NCI-H1694 treated with DMSO at 0.1 percent for 48 hours (cell line): ENCODE measurements at regions not wholly inside any gene's neighbourhood (a gene's known extent, or its start where the extent isn't known, plus 50 kb on each side); places are given as distances from the start of the nearest gene placed in this dataset.

Source experiments
- DNase-seq: peaks from one replicate; lab custom pipeline; 2025; lab: John Stamatoyannopoulos, UW

GRCh38 chr13:31049083-31049482 lies 112.6 kb downstream of the HSPH1 start:
- no peak for DNase-seq

GRCh38 chr13:31048521-31048920 lies 113.2 kb downstream of the HSPH1 start:
- no peak for DNase-seq

DNA sequence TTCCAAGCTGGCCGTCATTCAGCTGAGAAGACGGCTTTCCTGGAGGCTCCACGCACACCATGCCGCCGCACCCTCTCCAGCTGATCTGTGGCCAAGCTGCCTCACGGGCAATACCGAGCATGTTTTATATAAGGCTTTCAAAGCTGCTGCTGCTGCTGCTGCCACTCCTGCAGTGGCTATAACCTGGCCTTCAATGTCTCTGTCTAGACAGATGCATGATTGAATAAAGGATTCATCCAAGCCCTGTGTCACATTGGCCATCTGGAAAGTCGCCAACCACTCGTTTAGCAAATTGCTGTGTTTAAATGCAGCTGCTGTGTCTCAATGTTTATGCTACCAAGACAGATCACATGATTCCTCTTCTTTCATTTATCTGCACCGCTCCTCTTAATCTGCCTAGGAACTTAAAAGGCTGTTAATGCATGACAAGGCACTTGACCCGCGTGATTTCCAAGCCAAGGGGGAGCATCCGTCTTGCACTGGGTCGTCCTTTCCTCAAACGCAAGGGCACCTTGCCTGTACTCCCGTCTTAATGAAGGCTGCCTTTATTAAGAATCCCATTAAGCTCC lies 114.3 kb downstream of the TEX26 start:
- peak; percentile 70 for DNase-seq

- no peak for DNase-seq
These were observed 113.0 kb downstream of the TEX26 start for GRCh38 chr13:31045286-31046081.

DNA sequence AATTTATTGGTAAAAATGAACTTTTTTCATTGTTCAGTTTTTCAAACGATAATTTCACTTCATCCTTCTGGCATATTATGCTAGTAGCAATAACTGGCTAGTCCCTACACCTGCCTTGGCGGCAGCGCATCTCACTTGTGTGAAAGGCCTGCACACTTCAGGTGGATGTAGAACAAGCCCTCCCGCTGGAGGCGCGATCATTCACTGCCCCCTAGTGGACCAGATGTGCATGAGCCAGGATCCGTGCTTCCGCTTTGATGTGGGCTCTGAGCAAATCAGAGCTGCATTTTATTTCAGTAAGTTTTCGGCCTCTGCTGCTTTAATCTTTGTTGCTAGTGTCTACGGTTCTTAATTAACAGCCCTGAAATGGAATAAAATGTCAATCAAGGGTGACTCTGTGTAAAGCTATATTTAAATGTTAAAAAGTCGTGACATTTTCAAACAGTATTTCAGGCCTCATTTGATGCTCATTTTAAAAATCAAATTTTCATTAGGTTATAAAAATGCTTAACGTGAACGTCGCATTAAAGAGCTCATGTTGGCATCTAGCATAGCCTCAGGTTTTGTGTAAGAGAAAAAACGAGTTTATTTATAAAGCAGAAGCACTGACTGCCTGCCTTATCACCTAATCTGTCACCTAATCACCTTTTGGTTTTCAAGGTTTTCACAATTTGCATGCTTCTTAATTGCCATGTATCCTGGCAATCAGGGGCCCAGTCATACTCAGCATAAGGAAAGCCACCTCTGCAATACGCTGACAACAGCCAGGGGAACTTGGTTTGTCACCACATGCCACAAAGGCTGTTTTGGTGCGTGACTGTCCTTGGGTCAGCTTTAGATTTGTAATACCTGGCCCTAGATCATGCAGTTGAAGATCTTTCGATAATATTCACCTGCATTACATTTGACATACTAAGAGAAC lies 112.2 kb downstream of the TEX26 start:
- DNase-seq = peak; percentile 52

- no peak for DNase-seq
These were observed 111.5 kb downstream of the TEX26 start for GRCh38 chr13:31043957-31044356.

- no peak for DNase-seq
These were observed 110.2 kb downstream of the TEX26 start for GRCh38 chr13:31042481-31043165.

DNA sequence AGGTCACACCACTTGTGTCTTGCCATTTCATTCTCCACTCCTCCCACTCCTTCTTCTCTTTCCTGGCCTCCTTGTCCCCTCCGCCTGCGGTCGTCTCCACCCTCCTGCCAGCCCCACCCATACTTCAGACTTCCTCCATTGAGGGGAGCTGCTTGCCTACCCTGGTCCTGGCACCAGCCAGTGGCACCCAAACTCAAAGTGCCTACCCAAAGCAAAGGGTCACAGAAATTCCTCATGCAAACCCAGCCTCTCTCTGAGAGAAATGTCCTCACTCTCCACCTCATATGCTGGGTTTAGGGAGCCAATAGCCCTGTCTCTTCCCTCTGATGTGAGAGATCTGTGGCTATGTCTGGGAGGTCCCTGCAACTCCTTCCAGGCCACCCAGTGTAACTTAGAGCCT lies 109.6 kb downstream of the TEX26 start:
- no peak for DNase-seq

DNA sequence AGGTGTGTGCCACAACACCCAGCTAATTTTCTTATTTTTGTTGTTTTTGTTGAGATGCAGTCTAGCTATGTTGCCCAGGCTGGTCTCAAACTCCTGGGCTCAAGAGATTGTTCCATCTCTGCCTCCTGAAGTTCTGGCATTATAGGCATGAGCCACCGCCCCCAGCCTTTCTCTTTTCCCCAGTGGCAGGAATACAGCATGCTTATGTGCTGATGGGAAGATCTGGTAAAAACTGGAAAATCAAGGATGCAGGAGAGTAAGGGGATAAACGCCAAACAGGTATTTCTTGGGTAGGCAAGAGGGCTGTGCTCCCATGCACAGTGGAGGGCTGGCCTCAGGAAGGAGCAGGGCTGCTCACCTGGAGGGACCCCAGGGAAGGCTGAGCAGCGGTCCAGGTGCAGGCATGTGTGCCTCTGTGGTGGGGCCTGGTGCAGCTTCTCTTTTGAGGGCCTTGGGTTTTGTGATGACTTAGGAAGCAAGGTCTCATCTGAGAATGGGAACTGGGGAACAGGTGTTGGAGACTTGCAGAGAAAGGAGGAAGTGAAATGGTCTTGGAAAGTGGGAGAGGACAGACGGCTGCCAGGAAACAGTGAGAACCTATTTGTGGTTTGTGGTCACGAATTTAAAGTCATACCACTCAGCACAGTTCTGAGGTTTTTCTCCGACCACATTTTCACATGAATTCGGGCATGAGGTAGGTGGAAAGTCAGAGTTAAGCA lies 106.5 kb downstream of the TEX26 start:
- DNase-seq = no peak

DNA sequence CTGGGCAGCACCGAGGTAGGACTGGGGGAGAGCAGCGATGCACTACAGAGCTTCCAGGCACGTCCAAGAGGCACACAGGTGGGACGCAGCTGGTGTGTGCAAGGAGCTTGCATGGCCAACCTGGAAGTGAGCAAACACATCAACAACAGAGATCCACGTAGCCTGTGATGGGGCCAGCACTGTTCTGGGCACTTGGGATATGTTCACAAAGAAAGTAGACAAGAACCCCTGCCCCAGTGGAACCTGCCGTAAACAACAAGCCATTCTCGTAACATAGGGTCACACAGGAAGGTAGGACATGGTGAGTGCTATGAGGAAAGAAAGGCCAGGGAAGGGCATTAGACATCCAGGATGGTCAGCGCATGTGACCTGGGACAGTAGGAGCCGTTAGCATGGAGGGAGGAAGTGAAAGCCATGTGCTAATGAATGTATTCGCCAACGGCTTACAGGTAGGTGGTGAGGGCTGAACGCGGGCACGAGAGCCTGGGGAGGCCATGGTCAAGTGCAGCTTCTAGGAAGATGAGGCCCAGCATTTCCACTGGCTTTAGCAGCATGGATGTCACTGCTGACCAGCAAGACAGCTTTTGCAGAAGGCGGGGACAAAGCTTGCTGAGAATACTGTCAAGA lies 105.5 kb downstream of the TEX26 start:
- DNase-seq = no peak

DNA sequence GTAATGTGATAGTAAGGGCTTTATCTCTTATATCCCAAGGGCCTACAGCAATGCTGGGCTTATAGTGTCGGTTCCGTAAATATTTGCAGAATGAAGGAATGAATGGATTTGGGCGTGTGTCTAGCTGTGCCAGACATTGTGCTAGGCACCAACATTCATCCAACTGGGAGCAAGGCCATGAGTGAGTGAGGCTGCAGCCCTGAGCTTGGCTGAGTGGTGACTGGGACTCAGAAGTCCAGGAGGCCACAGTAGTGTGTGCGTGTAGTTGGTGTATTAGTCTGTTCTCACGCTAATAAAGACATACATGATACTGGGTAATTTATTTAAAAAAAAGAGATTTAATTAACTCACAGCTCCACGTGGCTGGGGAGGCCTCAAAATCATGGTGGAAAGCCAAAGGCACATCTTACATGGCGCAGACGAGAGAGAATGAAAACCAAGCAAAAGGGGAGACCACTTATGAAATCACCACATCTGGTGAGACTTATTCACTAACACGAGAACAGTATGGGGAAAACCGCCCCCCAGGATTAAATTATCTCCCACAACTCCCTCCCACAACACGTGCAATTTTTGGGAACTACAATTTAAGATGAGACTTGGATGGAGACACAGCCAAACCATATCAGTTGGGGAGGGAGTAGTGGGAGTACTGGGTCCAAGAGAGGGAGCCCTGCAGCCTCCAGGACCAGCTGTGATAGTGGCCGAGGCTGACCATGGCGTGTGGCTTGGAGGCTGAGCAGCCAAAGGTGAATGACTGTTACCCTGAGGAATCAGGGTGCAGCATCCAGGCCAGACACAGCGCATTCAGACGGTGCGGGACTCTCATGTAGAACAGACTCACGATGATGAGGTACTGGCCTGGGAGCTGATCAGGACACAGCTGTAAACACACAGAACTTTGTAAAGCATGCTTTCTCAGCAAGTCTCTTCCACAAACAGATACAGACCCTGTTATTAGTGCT lies 104.6 kb downstream of the TEX26 start:
- DNase-seq = no peak

DNA sequence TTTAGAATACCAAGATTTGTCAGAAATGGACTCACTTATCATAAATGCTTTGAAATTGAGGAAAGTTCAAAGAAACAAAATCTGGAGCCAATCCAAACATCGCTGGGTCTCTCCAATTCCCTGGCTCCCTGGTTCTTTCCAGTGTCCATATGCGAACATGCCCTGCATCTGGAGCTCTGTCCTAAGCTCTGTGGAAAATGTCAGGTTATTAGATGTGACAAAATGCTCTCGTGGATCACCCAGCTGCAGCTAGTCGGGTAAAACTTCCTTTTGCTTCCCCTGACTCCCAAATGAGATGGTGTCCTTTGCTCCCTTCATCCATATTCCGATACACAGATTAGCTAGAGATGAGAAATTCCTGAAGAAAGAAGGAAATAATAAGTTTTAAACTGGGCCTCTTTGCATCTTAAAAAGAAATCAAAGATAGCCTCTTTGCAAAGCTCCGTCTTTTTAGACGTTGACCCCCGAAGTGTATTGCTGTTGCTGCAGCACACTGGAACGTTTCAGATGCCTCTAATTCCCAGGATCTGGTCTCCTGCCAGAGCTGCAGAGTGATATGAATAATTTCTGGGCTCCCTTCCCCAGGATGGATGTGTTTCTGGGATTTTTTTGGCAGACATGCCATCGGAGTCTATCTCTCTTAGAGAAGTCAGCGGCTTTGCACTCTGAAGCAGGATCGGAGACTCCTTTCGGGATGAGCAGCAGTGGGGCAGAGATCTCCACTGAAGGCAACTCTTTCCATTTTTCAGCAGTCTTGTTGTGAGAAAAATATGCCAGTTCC lies 102.9 kb downstream of the TEX26 start:
- DNase-seq = no peak

DNA sequence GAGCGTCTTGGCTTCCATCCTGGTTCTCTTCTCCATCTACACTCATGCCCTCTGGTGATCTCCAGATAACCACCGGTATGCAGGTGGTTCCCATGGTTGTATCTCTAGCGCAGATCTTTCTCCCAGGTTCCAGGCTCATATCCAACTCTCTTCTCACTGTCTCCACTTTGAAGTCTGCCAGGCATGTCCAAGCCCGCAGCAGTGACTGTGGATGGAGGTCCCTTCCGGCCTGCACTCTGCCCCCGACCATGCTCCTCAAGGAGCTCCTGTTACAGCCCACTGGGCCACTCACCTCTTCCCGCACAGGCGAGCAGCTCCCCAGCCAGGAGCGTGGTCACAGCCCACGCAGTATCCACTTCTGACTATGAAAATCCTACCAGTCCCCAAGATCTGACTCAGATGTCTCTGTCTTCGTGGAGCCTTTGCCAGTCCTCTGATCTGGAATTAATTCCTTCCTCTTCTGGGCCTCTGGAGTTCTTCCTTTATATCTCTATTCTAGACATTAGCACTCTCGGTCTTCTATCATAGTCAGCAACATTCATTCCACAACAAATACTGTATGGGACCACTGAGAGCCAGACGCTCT lies 100.2 kb downstream of the TEX26 start:
- no peak for DNase-seq

DNA sequence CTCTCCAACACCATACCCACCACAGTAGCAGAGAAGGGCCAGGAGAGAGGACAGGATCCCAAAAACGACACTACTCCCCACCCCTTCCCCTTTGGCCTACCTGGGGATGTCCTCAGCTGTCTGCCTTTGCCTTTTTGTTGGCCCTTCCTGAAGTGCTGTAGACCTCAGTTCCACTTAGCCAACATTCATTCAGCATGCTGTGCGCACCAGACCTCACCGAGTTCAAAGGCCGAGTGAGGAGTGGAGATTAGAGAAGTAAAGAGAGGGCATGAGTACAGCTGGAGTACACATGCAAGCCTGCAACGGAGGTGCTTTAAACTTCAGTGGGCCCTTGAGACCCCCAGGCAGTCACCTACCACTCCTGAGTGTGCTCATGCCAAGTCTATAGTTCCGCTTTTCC lies 99.0 kb downstream of the TEX26 start:
- no peak for DNase-seq

DNA sequence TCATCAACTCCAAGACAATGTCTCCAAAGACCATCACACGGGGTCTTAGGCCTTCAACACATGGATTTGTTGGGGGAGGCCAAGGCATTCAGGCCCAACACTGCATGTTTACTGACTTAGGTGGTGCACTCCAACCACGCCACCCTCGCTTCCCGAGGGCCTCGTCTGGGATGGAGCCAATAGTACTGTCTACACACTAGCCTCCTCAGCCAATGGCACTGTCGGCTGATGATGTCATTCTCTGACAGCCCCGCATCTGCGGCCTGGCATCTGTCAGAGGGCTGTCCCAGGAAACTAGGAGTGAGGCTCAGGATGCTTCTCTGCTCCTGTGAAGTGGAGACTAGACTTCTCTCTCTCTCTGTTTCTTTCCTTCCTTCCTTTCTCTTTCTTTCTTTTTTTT lies 96.6 kb downstream of the TEX26 start:
- DNase-seq = peak; percentile 36

DNA sequence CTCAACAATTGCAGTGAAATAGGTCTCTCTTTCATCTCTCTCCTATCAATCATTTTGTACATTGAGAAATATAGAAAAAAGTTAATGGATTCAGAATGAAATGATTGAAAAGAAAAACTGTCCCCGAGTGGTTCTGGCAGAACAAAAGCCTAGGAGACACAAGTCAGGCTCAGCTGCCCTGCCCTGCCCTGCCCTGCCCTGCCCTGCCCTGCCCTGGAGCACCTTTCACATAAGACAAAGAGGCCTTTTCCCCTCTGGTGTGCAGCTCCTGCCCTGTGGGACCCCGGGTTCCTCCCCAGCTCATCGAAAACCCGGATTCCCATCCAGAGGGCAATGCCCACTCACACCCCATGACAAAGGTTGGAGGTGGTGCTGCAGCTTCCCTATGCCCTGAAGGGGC lies 94.7 kb downstream of the TEX26 start:
- no peak for DNase-seq
